Fibroblast of upper back skin (primary cell): ENCODE measurements at regions not wholly inside any gene's neighbourhood (a gene's known extent, or its start where the extent isn't known, plus 50 kb on each side); places are given as distances from the start of the nearest gene placed in this dataset.
"Not testable (repeated sequence)": the region's sequence is repeated elsewhere in the genome, so short reads cannot be mapped to it uniquely, and the experiment has no call there.

Source experiments
- DNase-seq: peaks from one replicate; pipeline ENCODE4 v3.0.0-alpha.2; 2013

DNA sequence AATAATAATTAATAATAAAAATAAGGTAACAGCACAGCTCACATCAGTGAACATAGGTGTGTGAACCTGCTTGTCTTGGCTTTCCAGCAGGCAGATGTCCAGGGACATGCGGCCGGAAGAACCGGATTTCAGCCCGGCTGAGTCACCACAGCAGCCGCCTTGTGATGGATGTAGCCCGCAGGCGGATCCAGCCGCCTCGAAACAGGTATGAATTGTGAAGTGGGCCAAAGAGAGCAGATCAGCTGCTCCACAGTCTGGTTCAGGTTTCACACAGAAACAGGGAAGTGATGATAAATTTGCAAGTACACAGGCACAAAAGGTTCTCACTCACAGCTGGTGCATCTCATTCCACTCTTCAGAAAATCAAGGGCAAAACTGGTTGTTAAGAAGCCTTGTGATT, 55.1 kb downstream of the ID4 start:
- no peak for DNase-seq

DNA sequence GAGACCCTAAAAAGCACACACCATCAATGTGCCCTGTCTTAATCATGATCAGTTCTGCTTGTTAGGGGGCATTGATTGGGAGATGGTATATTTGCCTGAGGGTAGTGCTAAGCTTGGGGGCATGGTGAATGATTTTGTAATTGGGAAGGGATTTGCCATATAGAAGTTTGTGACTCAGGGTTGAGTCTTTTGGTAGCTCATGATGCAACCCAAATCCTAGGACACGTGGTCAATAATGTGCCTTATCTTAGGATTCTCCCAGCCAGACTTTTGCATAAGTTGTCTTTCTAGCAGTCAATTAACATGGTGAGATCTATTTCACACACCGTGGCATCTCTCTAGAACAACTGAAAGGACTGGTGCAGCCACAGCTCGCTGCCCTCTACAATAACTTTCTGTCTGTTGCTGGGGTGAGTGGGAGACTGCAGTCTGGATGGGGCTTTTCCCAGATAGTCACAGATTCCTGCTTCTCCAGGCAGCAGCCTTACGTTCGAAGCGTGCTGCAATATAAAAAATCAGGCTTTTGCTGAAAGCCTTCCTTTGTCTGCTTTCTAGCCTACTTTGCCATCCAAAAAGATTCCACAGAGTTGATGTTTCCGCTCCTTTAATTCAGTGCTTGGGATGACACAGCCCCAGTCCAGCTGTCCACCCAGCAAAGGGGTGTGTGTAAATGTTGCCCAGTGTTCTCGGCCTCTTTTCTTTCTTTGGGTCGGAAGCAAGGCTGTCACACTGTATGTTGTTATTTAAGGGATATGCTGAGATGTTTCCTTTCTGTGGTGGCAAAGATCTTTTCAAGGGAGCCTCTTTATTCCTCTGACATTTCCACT, 58.9 kb downstream of the ID4 start:
- no peak for DNase-seq

DNA sequence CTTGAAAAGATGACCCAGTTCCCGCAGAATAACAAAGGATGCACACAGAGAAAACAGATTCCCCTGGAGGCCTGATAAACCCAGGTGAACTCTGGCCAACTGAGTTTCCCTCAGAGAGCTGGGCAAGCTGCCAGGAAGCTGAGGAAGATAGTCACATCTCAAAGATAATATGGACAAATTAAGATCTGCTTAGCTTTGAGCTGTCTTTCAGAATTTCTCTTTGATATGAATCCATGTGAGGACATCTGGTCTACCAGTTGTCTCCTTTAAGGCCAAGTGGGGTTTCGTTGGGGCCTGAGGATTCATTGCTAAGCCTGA, 59.5 kb downstream of the ID4 start:
- DNase-seq: no peak

DNA sequence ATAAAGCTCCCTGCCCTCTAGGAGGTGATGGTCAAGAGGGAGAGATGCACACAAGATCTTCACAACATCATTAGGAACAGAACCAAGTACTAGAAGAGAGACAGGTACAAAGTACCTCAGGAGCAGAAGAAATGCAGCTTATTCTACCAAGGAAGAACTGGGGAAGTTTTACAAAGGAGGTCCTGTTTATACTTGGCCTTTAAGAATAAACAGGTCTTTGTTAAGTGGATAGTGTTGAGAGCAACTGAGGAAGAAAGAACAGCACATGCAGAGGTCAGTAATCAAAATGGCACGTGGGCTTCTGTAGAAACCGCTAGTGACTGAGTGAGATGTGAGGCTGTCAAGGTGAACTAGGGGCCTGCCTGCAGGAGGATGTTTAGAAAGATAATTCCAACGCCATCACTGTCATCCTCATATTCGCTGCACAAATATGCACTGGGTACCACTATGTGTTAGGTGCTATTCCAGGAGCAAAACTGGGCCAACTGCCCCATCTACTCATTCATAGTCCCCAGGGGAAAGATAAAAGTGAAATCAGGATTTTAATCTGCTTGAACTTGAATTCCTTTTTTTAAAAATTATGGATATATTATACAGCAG, 61.1 kb downstream of the ID4 start:
- no peak for DNase-seq

DNA sequence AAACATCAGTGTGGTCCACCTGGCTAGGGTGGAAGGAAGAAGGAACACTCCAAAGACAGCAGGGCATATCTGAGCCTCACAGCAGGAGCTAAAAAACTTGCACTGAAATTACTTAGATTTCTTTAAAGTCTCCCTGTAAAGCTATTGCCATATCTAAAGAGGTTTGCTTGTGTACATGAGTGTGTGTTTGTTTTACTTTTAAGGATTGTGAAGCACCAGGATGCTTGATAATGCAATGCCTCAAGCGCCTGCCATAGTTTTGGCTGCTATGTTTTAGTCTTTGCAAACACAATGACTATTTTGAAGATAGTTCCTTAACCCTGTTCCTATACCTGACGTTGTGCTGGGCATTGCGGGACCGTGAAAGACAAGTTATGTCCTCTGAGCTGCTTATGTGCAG, 65.0 kb downstream of the ID4 start:
- DNase-seq: no peak

DNA sequence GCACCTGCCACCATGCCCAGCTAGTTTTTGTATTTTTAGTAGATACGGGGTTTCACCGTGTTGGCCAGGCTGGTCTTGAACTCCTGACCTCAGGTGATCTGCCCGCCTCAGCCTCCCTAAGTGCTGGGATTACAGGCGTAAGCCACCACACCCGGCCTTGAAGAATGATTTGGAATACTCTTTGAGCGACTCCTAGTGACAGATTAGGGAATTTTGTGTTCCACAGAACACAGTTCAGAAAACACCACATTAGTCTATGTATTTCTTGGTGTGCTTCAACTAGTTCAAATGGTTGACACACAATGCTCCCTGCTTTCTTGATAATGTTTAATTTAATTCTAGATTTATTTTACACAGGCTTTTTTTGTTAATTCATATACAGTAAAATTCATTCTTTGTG, 67.2 kb downstream of the ID4 start:
- not testable (repeated sequence) for DNase-seq

DNA sequence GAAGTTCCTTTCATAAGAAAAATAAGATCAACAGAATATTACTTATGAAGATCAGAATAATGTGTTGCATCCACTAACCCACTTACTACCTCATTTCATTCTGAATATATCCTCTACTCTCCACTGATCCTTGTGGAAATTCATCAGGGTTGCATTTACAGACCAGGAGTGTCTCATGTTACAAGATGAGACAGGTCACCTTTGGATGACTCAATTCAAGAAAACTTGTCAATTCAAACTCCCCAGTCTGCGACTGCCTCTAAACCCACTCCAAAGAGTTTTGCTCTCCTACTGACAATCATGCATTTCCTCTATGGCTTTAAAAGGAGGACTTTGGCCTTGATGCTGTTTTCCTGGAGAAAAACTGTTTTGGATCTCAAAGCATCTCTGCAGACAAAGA, 68.4 kb downstream of the ID4 start:
- peak; percentile 5 for DNase-seq

DNA sequence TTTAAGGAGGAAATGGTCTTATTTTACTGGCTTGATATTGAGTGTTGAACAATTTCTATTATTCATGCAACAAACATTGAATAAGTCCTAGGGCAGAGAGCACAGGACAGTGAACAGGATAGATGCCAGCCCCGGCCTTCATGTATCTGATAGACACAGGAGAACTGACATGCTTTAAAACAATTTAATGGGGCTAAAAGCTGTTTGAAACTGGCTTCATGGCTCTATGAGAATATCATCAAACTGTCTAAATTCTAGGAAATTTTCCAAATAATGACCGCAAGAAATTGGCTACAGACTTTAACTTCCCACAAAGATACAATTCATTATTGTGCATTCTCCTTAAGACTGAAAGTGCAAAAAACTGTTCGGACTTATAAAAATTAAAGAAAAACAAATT, 69.0 kb downstream of the ID4 start:
- DNase-seq: peak; percentile 50

DNA sequence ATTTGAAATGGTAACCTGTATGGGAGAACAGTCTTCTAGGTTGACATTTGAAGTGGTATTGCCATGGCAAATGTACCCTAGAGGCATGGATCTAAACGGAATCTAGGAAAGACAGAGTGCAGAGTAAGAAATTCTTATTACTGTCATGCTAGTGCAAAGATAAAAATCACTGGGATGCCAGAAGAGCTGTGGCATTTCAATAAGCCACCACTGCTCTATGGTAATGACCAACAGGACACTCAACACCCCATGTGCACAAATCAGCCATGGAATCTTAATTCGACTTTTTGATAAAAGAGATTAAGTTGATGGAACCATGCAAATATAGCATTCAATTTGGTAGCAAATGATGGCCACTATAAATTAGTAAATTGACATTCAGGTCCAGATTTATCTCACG, 74.1 kb downstream of the ID4 start:
- DNase-seq: no peak

DNA sequence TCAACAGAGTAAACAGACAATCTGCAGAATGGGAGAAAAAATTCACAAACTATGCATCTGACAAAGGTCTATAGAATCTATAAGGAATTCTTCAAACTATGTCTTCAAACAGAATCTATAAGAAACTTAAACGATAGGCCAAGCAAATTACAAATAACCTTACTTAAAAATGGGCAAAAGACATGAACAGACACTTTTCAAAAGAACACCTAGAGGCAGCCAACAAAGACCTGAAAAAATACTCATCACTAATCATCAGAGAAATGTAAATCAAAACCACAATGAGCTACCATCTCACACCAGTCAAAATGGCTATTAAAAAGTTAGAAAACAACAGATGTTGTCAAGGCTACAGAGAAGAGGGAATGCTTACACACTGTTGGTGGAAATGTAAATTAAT, 81.3 kb downstream of the ID4 start:
- DNase-seq: no peak

DNA sequence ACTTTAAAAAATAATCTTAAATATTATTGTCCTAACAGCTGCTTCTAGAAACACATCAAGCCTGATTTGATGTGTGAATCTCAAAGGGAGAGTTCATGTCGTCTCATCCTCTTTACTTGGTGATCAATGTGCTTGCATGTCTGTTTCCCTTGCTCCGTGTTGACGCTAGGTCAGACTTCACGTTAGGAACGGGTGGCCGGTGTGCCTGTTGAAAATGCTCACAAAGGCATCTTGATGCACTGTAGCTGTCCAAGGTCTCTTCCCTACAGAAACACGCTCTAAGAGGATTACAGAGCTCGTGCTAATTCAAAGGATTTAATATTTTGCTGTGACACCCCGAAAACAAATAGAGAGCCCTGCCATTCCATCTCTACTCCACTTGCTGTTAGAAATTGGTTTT, 84.6 kb downstream of the ID4 start:
- DNase-seq: no peak

DNA sequence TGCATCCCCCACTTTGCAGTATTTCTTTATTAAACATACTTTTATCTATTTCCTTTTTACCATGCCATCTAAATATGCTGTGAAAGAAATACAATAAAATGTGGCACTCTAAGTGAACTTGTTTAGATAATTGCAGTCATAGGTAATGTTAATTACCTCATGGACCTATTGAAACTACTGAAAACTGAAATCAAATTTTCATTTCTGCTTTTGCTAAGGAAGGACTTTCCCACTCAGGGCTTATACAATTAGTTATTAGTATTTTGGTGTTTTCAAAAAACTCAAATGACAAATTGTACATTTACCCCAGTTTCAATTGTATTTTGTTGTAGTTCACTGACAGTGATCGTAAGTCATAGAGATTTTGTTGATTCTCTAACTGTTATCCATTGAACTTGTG, 88.4 kb downstream of the ID4 start:
- DNase-seq: no peak

DNA sequence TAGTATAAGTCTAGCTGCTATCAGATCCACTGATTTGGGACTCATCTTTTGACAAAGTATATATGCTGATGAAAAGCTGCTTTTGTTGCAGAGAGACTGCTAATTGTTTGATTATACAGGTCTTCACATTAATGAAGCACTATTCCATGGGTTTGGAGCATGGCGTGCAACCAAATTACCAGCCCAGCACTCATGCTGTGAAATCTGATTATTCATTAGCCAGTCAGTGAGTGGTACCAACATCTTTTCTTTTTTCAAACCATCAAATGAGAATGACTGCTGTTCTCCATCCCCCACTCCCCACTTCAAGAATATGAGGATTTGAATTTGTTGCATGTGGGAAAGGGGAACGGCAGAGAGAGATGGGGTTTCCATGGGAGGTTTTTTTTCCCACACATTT, 91.3 kb downstream of the ID4 start:
- no peak for DNase-seq

DNA sequence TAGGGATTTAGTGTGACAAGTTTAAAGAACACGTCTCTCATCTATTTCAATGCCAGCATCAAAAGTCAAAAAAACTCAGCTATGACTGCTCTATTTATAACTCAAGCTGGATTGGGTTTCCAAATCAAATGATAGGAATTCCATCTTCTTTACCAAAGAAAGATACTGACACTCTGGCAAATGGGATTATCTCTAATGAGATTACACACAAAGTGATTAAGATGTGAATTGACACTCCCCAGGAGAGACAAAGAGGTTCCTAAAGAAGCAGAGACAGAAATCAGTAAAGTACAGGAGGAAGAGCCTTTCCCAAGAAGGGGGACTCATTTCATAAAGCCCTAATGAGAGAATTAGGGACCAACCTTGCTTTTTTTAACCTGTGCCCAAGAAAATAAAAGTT, 92.1 kb downstream of the ID4 start:
- DNase-seq: no peak

DNA sequence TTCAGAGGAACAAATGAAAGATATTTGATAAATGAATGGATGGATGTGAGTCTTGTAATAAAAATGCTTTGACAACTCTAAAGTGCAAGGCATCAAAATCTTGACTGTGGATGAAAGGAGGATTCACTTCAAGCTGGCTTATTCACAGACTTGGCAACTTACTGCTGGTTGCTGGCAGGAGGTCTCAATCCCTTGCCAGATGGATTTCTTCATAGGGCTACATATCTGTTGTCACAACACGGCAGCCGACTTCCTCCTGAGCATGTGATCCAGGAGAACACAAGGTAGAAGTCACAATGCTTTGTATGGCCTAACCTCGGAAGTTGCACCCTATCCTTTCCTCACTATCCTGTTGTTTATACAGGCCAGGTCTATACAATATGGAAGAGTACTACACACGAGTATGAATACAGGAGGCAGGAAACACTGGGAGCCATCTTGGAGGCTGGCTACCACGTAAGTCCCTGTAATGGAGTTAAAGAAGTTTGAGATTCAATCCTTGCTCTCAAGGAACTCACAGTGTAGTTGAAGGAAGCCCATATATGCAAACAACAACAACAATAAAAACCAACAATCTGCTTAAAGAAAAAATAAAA, 97.9 kb downstream of the ID4 start:
- no peak for DNase-seq

DNA sequence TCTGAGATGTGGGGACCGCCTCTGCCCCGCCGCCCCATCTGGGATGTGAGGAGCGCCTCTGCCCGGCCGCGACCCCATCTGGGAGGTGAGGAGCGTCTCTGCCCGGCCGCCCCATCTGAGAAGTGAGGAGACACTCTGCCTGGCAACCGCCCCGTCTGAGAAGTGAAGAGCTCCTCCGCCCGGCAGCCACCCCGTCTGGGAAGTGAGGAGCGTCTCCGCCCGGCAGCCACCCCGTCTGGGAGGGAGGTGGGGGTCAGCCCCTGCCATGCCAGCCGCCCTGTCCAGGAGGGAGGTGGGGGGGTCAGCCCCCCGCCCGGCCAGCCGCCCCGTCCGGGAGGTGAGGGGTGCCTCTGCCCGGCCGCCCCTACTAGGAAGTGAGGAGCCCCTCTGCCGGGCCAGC, 102.2 kb downstream of the ID4 start:
- not testable (repeated sequence) for DNase-seq

DNA sequence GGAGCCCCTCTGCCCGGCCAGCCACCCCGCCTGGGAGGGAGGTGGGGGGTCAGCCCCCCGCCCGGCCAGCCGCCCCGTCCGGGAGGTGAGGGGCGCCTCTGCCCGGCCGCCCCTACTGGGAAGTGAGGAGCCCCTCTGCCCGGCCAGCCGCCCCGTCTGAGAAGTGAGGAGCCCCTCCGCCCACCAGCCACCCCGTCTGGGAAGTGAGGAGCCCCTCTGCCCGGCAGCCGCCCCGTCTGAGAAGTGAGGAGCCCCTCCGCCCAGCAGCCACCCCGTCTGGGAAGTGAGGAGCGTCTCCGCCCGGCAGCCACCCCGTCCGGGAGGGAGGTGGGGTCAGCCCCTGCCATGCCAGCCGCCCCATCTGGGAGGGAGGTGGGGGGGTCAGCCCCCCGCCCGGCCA, 102.8 kb downstream of the ID4 start:
- not testable (repeated sequence) for DNase-seq

DNA sequence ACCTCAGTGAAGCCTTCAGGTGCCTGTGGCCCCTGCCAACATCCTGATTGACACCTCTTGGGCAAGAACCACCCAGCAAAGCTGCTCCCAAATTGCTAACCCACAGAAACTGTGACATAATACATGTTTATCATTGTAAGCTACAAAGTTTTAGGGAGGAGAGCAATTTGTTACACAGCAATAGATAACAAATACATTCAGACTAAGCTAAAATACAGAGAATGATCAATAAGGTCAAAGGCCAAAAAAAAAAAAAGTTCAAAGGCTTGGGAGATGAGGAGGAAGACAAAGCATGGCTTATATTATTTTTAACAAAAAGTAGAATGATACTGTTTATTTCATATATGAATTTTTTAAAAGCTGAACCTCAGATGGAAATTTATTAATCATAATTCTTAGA, 105.9 kb downstream of the ID4 start:
- DNase-seq: no peak

DNA sequence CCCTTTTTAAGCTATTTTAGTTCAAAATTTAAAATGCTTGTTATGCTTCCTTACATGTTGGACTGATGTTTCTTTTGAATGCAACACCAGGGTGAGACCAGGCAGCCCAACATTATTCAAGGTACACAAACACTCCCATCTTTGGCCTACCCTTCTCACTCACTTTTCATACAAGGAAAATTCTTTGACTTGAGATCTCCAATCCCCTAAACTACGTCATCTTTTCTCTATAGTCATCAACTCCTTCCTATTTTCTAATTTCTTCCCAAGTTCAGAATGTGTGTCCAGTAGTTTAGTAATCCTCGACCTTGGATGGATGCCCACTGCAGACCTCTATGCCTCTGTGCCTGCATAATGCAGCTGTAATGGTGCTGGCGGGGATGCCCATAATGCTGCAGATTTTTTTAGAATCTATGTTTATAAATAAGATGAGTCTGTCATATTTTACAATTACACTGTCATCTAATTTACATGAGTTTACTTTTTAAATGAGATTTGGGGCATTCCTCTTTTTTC, 108.7 kb downstream of the ID4 start:
- DNase-seq: no peak

DNA sequence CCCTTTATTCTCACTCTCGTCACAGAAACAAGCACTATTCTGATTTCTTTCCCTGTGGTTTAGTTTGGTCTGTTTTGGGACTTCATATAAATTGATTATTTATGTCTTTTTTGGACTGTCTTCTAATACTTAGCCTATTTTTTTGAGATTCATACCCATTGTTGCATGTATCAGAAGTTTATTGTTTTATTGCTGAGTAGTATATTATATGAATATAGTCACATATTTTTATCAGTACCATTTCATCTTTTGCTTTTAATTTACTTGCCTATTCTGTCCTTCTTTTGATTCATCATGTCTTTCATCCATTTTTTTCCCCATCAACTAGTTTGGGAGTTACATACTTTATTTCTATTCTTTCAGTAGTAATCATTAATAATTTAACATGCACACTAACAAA, 112.0 kb downstream of the ID4 start:
- no peak for DNase-seq

DNA sequence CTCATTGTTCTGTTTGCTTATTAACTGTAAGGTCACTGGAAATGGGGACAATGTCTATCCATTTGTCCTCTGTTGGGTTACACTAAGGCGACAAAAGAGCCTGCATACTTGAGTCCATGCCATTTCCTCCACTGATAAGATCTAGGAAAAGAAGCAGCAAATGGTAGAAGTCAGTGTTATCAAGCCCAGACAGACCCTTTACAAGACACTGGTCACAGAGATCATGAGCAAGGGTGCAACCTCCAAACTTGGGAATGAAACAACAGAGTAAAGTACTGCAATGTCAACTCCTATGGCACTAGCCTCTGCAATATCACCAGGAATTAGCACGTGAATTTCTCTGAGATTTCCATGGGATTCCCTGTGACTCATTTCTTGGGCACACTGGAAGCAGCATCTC, 126.9 kb downstream of the ID4 start:
- DNase-seq: no peak

DNA sequence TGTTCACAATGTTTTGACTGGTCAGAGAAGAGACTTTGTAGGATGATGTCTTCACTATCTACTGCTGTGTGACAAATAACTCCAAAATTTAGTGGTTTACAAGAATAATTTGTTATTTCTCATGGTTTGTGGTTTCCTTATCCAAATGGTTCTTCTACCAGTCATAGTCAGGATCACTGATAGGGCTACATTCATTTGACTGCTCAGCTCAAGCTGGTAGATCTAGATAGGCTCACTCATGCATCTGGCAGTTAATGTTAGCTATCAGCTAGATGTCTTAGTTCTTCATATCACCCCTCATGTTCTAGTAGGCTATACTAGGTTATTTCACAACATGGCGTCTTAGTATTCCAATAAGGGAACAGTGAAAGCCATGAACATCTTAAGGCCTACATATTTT, 131.0 kb downstream of the ID4 start:
- no peak for DNase-seq

DNA sequence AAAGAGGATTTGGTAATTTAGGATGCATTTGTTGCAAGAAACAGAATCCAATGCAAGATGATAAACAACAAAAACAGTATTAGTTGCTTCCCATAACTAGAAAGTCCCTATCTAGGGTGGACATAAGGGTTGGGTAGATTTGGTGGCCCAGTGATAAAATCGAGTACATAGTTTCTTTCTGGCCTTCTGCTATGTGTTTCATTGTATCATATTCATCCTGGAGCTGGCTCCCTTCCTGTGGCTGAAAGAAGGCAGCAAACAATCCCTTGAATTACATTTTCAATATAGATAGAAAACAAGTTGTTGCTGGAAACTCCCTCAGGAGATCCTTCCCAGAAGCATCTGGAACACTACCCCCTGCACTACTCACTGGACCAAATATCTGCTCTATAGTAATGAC, 135.1 kb downstream of the ID4 start:
- no peak for DNase-seq

DNA sequence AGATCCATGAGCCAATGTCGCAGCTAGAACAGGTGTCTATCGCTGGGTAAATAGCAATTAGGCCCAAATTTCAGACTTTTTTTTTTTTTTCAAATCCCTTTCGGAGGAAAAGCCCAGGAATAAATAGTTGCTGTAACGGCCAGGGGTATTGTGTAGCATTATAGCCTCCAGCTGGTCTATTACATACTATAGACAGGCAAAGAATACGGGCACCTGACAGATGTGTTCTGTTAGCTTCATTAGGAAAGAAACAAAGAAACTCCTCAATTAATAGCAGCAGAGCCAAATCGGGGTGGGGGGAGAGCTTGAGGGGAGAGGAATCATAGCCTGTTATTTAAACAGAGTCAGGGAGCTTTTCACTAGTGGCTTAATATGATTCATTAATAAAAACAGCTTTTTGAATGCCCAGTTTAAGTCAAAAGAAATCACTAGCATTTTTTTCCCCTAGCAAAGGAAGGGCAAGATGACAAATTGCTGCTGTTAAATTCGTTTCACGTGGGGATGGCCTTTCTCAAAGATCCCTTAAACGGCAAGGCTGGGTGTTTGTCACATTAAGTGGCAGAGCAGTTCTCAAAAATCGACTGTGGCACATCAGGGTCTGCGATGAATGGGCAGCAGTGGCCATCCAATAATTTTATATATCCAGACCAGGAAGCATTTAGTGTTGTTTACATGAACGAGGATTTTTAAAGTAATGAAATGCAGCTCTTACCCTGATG, 139.4 kb downstream of the ID4 start:
- DNase-seq: no peak
